Motor neuron (in vitro differentiated cells): ENCODE measurements at regions not wholly inside any gene's neighbourhood (a gene's known extent, or its start where the extent isn't known, plus 50 kb on each side); places are given as distances from the start of the nearest gene placed in this dataset.
"Not testable (repeated sequence)": the region's sequence is repeated elsewhere in the genome, so short reads cannot be mapped to it uniquely, and the experiment has no call there.

ENCODE experiments used
- ATAC-seq, 8 experiments: fragments of 200-7000 bp; cut with Tn5 transposase; replicated peaks in 6 of 8; 2 replicates each; pipeline ENCODE4 v1.8.0; 2021; ENCODE audit warnings: mild to moderate bottlenecking in 8 of 8, moderate library complexity in 8 of 8
- H3K27ac ChIP-seq, 2 donors: fragments of 250-450 bp; sonication (Bioruptor Pico); 2 replicates each; pipeline ENCODE4 v1.9.0; 2021; ENCODE audit warnings: antibody characterized with exemption in 2 of 2, mild to moderate bottlenecking in 2 of 2, moderate library complexity in 1 of 2
- H3K4me1 ChIP-seq, 2 donors: fragments of 250-450 bp; sonication (Bioruptor Pico); replicated peaks in 1 of 2; 2 replicates each; pipeline ENCODE4 v1.6.1; 2021; ENCODE audit warnings: antibody characterized with exemption in 2 of 2, mild to moderate bottlenecking in 2 of 2, moderate library complexity in 1 of 2
- H3K4me3 ChIP-seq, 5 donors: fragments of 250-450 bp; sonication (Bioruptor Pico); 2 replicates each; pipeline ENCODE4 v1.9.0; 2021; ENCODE audit warnings: antibody characterized with exemption in 5 of 5, mild to moderate bottlenecking in 5 of 5, moderate library complexity in 4 of 5
- WGBS, 10 experiments: fragments of 450-650 bp; shearing (Covaris generic); methylation state at CpG; one replicate each; pipeline ENCODE4 v1.0.0; 2022; 5-methylcytosine and 5-hydroxymethylcytosine counted together
- in situ Hi-C, 9 experiments: fragments of 400-800 bp; cut with MboI; loops; one replicate each; pipeline ENCODE4 v1.15.0; 2021; ENCODE audit warnings: low sequenced_read_pairs in 9 of 9, low pct_unique_long_range_greater_than_20kb in 2 of 9; ENCODE audit not compliant: unreplicated experiment in 9 of 9

- ATAC-seq, result no peak
- WGBS, 10 experiments, result 0 to 100% (median 25%) methylated on average over 1 of the region's 2 CpGs; no CpG with 5 or more reads in 7 of the 10 experiments
- no peaks in the 10 kb centered on the region for H3K4me1 ChIP-seq
Measured at GRCh38 chrY:11769937-11770336, 931.1 kb upstream of the USP9Y start.

GRCh38 chrY:11779743-11780142 lies 921.3 kb upstream of the USP9Y start:
- WGBS, 10 experiments, result 20 to 100% methylated on average over 1 of the region's 1 CpG; no CpG with 5 or more reads in 8 of the 10 experiments
- H3K27ac ChIP-seq, H3K4me1 ChIP-seq, in situ Hi-C loops, ATAC-seq, H3K4me3 ChIP-seq: not testable (repeated sequence)

More at GRCh38 chrY:11769937-11770336, 931.1 kb upstream of the USP9Y start:
- in situ Hi-C loops, result no loop called here
- no peak overlapping the region for H3K4me3 ChIP-seq
- H3K27ac ChIP-seq, result no peak overlapping the region

GRCh38 chrY:11789057-11789456 lies 912.0 kb upstream of the USP9Y start:
- in situ Hi-C loops, H3K4me1 ChIP-seq, H3K4me3 ChIP-seq, H3K27ac ChIP-seq: not testable (repeated sequence)
- ATAC-seq, result peak in 3 of 8 experiments; percentile 43 to 54 (median 47)
- WGBS, 10 experiments, result no CpG with 5 or more reads among the region's 13 CpGs

- in situ Hi-C loops, ATAC-seq, H3K4me3 ChIP-seq, H3K27ac ChIP-seq, H3K4me1 ChIP-seq: not testable (repeated sequence)
- no CpG with 5 or more reads among the region's 6 CpGs for WGBS, 10 experiments
Measured at GRCh38 chrY:11823752-11824151, 877.3 kb upstream of the USP9Y start.

DNA sequence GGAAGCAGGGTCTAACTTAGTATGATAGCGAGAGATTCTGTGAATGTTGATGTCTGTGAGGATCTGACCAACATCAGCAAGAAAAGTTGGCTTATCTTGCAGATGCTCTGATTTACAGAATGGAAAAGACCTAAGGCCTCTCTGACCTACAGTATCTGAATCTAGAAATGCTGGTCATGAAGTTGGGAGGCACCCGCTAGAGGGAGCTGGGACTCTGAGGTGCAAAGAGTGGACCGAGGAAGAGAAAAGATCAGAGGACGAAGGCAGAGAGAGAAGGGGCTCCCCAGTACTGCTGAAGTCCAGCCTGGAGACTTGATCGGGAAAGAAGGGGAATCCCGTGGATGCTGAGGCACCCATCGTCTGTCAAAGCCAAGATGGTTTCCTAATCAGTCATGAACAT lies 866.8 kb upstream of the USP9Y start:
- H3K4me3 ChIP-seq, H3K27ac ChIP-seq, ATAC-seq, in situ Hi-C loops, H3K4me1 ChIP-seq: not testable (repeated sequence)
- 0 to 60% (median 20%) methylated on average over 1 of the region's 7 CpGs; no CpG with 5 or more reads in 7 of the 10 experiments for WGBS, 10 experiments
